Cardiac fibroblast (primary cell): ENCODE measurements at regions not wholly inside any gene's neighbourhood (a gene's known extent, or its start where the extent isn't known, plus 50 kb on each side); places are given as distances from the start of the nearest gene placed in this dataset.

Experiments used
- DNase-seq, 2 donors: peaks; one replicate each; pipeline versions ENCODE4 v3.0.0 to v3.0.0-alpha.2; 2010; ENCODE audit warnings: low read depth in 2 of 2
- H3K4me3 ChIP-seq, 2 donors: replicated peaks in 1 of 2; 1 replicate in 1 of 2; 2 replicates in 1 of 2; pipeline ENCODE4 v1.5.1; 2011; ENCODE audit warnings: low read depth in 2 of 2, low read length in 2 of 2, mild to moderate bottlenecking in 2 of 2, moderate library complexity in 1 of 2
- CTCF ChIP-seq: IDR thresholded peaks from one replicate; pipeline ENCODE4 v1.5.1; 2011; ENCODE audit warnings: low read depth, mild to moderate bottlenecking, low read length, inconsistent platforms

- H3K4me3 ChIP-seq, result no peak overlapping the region
- no peak for DNase-seq
- TF ChIP-seq CTCF, result no peak
Measured at GRCh38 chr5:93179466-93179865, 401.6 kb downstream of the NR2F1-AS1 start.

- TF ChIP-seq CTCF, result no peak
- H3K4me3 ChIP-seq, result no peak overlapping the region
- DNase-seq, result no peak
Measured at GRCh38 chr5:93174930-93175329, 406.1 kb downstream of the NR2F1-AS1 start.

GRCh38 chr5:93165559-93165958, 415.5 kb downstream of the NR2F1-AS1 start:
- no peak overlapping the region for H3K4me3 ChIP-seq
- no peak for DNase-seq
- TF ChIP-seq CTCF, result no peak

DNA sequence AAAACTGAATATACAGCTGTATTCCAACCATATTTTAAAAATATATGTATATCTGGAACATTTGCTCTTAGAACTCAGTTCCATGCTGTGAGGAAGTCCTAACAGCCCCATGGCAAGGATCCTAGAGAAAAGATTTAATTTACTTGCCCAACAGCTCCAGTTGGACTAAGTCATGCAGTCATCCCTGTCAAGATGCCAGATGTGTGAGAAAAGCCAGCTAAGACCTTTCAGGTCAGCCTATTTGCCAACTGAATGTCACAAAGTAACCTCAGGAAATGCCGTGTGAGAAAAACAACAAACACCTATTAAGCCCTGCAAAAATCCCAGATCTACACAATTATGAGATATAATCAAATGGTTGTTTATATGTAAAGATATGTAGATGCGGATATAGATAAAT, 416.3 kb downstream of the NR2F1-AS1 start:
- peak; percentile 94 to 95 for DNase-seq
- H3K4me3 ChIP-seq, result no peak overlapping the region
- no peak for TF ChIP-seq CTCF

DNA sequence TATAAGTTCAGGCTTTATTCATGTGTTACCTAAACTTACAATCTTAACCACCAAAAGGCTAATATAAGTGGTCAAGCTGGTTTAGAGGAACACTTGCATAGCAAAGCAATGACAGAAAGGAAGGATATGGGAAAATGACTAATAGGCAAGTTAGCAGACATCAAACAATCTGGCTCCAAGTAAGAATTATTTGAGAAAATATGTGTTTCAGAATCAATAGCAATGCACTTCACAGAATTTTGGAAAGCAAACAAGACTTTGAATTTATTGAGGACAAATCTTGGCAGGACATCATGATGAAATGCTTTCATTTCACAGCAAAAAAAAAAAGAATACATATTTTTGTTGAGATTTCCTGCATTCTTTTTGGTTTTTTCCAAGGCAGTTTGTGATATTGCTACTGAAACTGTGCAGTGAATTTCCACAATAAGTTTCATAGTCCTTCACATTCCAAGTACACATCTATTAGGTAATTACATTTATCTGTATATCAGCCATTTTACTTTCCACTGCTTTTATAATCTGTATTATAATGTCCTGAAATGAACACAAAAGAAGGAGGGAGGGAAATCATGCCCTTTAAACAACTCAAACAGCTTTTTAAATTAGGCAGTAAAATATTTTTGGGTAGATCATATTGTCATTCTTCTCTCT, 417.9 kb downstream of the NR2F1-AS1 start:
- DNase-seq, result peak; percentile 90 to 96
- TF ChIP-seq CTCF, result no peak
- H3K4me3 ChIP-seq, result no peak overlapping the region

GRCh38 chr5:93161661-93162654, 419.1 kb downstream of the NR2F1-AS1 start:
- TF ChIP-seq CTCF, result no peak
- DNase-seq, result peak; percentile 40 to 74
- H3K4me3 ChIP-seq, result peak overlapping the region in 1 of 2 donors; percentile 9
